ENCODE measurements at regions not wholly inside any gene's neighbourhood (a gene's known extent, or its start where the extent isn't known, plus 50 kb on each side); places are given as distances from the start of the nearest gene placed in this dataset.

DNA sequence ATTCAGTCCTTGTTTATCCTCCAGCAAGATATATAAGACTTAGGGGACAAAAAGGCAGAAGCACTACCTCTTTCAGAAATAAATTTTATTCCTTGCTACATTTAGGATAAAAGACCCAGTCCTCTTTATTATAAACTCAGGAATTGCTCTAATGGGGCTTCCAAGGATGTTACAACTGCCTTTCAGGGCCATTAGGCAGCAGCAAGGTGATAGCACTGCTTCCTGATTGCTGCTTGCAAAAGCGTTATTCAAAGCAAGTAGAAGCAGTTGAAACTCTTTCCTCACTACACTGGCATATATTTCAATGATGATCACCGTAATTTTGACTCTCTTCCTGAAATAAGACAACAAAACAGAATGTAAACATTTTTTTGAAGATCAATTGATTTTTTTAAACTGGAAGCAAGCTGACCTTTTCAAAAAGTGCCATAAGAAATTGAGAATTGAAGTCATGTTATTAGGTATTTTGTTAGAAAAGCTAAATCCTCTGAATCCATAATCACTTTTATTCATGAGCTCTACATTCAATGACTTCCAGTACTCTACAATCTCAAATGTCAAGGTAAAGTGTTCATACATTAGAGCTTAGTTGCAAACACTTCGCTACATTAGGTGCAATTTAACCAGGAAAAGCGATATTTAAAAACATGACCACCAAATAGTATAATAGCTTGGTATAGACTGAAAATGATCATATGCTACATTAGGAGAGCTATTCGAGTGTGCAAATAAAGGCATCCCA lies 233.4 kb upstream of the SYT10 start:
- TF ChIP-seq CTCF (conservative IDR thresholded peaks at IDR 0.05; ENCODE audit: low read length) = no peak
- H3K4me3 ChIP-seq (ENCODE audit: low read length) = no peak overlapping the region
- no peak for DNase-seq (ENCODE audit: low read depth)

GRCh38 chr12:33676866-33677265 lies 237.2 kb upstream of the SYT10 start:
- H3K4me3 ChIP-seq (ENCODE audit: low read length) = no peak overlapping the region
- DNase-seq (ENCODE audit: low read depth) = no peak
- TF ChIP-seq CTCF (conservative IDR thresholded peaks at IDR 0.05; ENCODE audit: low read length) = no peak

DNA sequence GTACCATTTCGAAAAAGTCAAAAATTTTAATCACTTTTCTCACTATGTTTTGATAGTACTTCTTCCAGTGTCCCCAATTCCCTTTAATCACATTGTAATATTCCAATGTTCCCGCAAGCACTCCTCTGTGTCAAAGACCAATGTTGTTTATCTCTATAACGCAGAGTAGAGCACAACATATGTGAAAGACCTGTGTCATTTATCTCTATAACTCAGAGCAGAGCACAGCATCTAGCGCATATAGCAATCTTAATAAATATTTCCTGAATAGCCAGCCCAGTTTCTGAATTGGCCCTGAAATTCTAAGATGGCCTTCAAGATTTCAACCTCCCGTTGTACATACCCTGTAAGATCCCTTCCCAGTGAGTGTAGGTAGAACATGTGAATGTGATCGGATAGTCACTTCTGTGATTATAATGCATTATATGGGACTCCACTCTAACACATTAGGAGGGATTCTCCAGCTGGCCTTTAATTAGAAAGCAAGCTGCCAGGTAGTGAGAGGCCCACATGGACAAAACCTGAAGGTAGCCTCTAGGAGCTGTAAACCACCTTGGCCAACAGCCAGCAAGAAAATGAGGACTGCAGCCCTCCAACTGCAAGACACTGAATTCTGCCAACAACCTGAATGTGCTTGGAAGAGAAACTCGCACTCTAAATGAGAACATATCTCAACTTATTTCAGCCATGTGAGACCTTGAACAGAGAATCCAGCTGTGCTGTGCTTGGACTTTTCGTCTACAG lies 238.8 kb upstream of the SYT10 start:
- no peak for DNase-seq (ENCODE audit: low read depth)
- H3K4me3 ChIP-seq (ENCODE audit: low read length) = no peak overlapping the region
- TF ChIP-seq CTCF (conservative IDR thresholded peaks at IDR 0.05; ENCODE audit: low read length) = no peak

DNA sequence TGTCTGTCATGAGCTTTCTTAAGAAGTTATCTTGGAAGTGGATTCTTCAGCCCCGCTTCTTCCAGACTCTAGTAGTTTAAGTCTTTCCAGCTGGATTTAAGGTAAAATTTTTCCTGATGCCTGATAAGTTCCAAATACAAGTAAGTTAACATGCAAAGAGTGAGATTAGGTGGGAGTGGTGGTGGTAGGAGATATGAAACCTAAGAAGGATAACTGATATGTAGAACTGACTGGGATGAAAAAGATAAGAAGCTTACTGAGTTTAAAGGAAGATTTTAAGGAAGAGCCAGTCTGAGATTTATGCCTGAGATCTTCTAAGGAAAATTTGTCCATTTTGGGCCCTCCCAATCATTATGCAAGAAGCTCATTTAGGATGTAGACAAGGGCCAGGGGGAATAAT lies 250.9 kb upstream of the SYT10 start:
- no peak overlapping the region for H3K4me3 ChIP-seq (ENCODE audit: low read length)
- no peak for TF ChIP-seq CTCF (conservative IDR thresholded peaks at IDR 0.05; ENCODE audit: low read length)
- DNase-seq (ENCODE audit: low read depth) = no peak

- no peak for TF ChIP-seq CTCF (conservative IDR thresholded peaks at IDR 0.05; ENCODE audit: low read length)
Observed at GRCh38 chr12:33703221-33703620, 263.6 kb upstream of the SYT10 start.

DNA sequence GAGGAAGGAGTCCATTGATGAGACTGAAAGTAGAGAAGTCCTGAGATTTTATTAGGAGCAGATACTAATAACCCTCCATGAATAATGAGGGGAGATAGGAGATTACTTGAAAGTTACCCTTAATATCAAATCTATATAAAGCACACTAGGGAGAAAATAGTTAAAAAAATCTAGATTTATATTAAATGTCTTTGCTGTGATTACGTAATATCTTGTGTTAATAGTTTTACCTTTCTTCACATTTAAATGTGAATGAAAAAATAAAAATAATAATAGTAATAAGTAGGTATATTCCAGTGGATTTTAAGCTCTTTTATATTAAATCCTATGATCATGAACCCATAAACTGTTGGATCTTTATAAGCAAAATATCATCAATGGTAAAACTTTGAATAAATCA lies 267.3 kb upstream of the SYT10 start:
- no peak overlapping the region for H3K4me3 ChIP-seq (ENCODE audit: low read length)
- TF ChIP-seq CTCF (conservative IDR thresholded peaks at IDR 0.05; ENCODE audit: low read length) = no peak
- DNase-seq (ENCODE audit: low read depth) = no peak

More at GRCh38 chr12:33703221-33703620, 263.6 kb upstream of the SYT10 start:
- DNase-seq (ENCODE audit: low read depth) = no peak
- no peak overlapping the region for H3K4me3 ChIP-seq (ENCODE audit: low read length)

- DNase-seq (ENCODE audit: low read depth) = no peak
- TF ChIP-seq CTCF (conservative IDR thresholded peaks at IDR 0.05; ENCODE audit: low read length) = no peak
- no peak overlapping the region for H3K4me3 ChIP-seq (ENCODE audit: low read length)
Observed at GRCh38 chr12:33708935-33709334, 269.3 kb upstream of the SYT10 start.

All from AG10803 (cell line).